Type B pancreatic cell (in vitro differentiated cells): ENCODE measurements at regions not wholly inside any gene's neighbourhood (a gene's known extent, or its start where the extent isn't known, plus 50 kb on each side); places are given as distances from the start of the nearest gene placed in this dataset.

ENCODE experiments used
- DNase-seq: peaks from one replicate; pipeline ENCODE4 v3.0.0; 2021; ENCODE audit warnings: mixed read lengths; ENCODE audit not compliant: unreplicated experiment; ENCODE audit errors: extremely low spot score
- H3K27ac Mint-ChIP-seq: 2 replicates; pipeline ENCODE4 v1.8.0; 2021; ENCODE audit warnings: mild to moderate bottlenecking, mixed read lengths
- H3K27me3 Mint-ChIP-seq: 2 replicates; pipeline ENCODE4 v1.8.0; 2021; ENCODE audit warnings: mixed read lengths
- H3K36me3 Mint-ChIP-seq: 2 replicates; pipeline ENCODE4 v1.8.0; 2021; ENCODE audit warnings: mixed read lengths
- H3K4me1 Mint-ChIP-seq: one replicate; pipeline ENCODE4 v1.8.0; 2021; ENCODE audit warnings: mixed read lengths; ENCODE audit not compliant: unreplicated experiment
- H3K4me3 Mint-ChIP-seq: 2 replicates; pipeline ENCODE4 v1.8.0; 2021; ENCODE audit warnings: mild to moderate bottlenecking, mixed read lengths
- H3K9me3 Mint-ChIP-seq: 2 replicates; pipeline ENCODE4 v1.8.0; 2021; ENCODE audit warnings: mixed read lengths
- CTCF ChIP-seq: fragments of 200-600 bp; sonication (generic); conservative IDR thresholded peaks from 2 replicates; pipeline ENCODE4 v1.5.0; 2021; ENCODE audit warnings: antibody characterized with exemption, mild to moderate bottlenecking

GRCh38 chr10:113409175-113409574 lies 143.7 kb upstream of the HABP2 start:
- Mint-ChIP-seq H3K36me3 (no peaks in the 10 kb centered on the region), H3K9me3 (no peaks in the 10 kb centered on the region), H3K4me3 (no peak overlapping the region), H3K4me1 (peaks cover 16% of the 10 kb centered on the region), H3K27me3 (peaks cover 56% of the 10 kb centered on the region), H3K27ac (no peak overlapping the region)
- no peak for TF ChIP-seq CTCF
- DNase-seq, result no peak

- TF ChIP-seq CTCF, result no peak
- peak overlapping the region; percentile 2 for H3K4me3 Mint-ChIP-seq
- no peaks in the 10 kb centered on the region for H3K36me3 Mint-ChIP-seq
- no peak overlapping the region for H3K27ac Mint-ChIP-seq
- peaks cover 4% of the 10 kb centered on the region for H3K9me3 Mint-ChIP-seq
- peaks cover 27% of the 10 kb centered on the region for H3K4me1 Mint-ChIP-seq
- no peak for DNase-seq
- H3K27me3 Mint-ChIP-seq, result peaks cover 56% of the 10 kb centered on the region
Observed at GRCh38 chr10:113410618-113411017, 142.2 kb upstream of the HABP2 start.

- DNase-seq, result no peak
- H3K27ac Mint-ChIP-seq, result no peak overlapping the region
- peaks cover 51% of the 10 kb centered on the region for H3K27me3 Mint-ChIP-seq
- H3K4me1 Mint-ChIP-seq, result peaks cover 27% of the 10 kb centered on the region
- no peak for TF ChIP-seq CTCF
- no peak overlapping the region for H3K4me3 Mint-ChIP-seq
- H3K36me3 Mint-ChIP-seq, result no peaks in the 10 kb centered on the region
- H3K9me3 Mint-ChIP-seq, result peaks cover 4% of the 10 kb centered on the region
Observed at GRCh38 chr10:113411456-113411855, 141.4 kb upstream of the HABP2 start.

GRCh38 chr10:113412161-113412560 lies 140.7 kb upstream of the HABP2 start:
- DNase-seq, result no peak
- H3K27me3 Mint-ChIP-seq, result peaks cover 49% of the 10 kb centered on the region
- peaks cover 4% of the 10 kb centered on the region for H3K9me3 Mint-ChIP-seq
- peaks cover 3% of the 10 kb centered on the region for H3K36me3 Mint-ChIP-seq
- peaks cover 23% of the 10 kb centered on the region for H3K4me1 Mint-ChIP-seq
- TF ChIP-seq CTCF, result no peak
- no peak overlapping the region for H3K4me3 Mint-ChIP-seq
- H3K27ac Mint-ChIP-seq, result no peak overlapping the region

- Mint-ChIP-seq H3K27ac (no peak overlapping the region), H3K4me3 (no peak overlapping the region), H3K36me3 (peaks cover 3% of the 10 kb centered on the region), H3K9me3 (peaks cover 9% of the 10 kb centered on the region), H3K27me3 (peaks cover 33% of the 10 kb centered on the region), H3K4me1 (peaks cover 21% of the 10 kb centered on the region)
- DNase-seq, result no peak
- TF ChIP-seq CTCF, result no peak
Observed at GRCh38 chr10:113414543-113414942, 138.3 kb upstream of the HABP2 start.

GRCh38 chr10:113415246-113415645 lies 137.6 kb upstream of the HABP2 start:
- Mint-ChIP-seq H3K4me3 (no peak overlapping the region), H3K9me3 (peaks cover 12% of the 10 kb centered on the region), H3K36me3 (peaks cover 4% of the 10 kb centered on the region), H3K4me1 (peaks cover 21% of the 10 kb centered on the region), H3K27me3 (peaks cover 27% of the 10 kb centered on the region), H3K27ac (no peak overlapping the region)
- no peak for TF ChIP-seq CTCF
- DNase-seq, result no peak
